ENCODE measurements at regions not wholly inside any gene's neighbourhood (a gene's known extent, or its start where the extent isn't known, plus 50 kb on each side); places are given as distances from the start of the nearest gene placed in this dataset.

DNA sequence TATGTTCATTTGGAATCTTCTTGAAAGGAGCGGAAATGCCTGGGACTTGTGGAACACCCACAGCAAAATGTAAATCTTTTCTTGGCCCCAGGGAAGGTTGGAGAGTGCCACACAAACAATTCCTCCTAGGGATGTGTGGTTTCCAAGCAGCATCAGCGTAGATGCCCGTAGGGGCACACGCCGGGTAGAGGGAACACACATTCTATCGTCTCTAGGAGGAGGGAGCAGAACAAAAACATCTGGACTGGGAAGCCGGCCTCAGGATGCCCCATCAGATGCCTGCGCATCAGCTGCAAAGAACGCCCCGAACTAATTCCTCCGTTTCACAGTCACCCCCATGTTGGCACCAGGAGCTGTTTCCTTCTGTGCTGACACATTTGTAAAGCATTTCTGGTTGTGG, 357.9 kb upstream of the ZFHX3 start:
- Histone ChIP-seq H3K9me3 (ENCODE audit: control insufficient read depth, low read length) (no peaks in the 10 kb centered on the region), H3K79me2 (no peaks in the 10 kb centered on the region), H3K4me3 (ENCODE audit: low read depth, low read length) (no peak overlapping the region), H3K4me2 (ENCODE audit: low read length) (no peak overlapping the region), H3K9ac (no peak overlapping the region), H2AFZ (no peak overlapping the region), H3K36me3 (ENCODE audit: control insufficient read depth, insufficient read depth, low read length) (no peaks in the 10 kb centered on the region), H3K27ac (no peak overlapping the region), H3K27me3 (ENCODE audit: control insufficient read depth, insufficient read depth, low read length) (no peaks in the 10 kb centered on the region), H3K4me1 (no peaks in the 10 kb centered on the region)
- TF ChIP-seq, protein P1, sequence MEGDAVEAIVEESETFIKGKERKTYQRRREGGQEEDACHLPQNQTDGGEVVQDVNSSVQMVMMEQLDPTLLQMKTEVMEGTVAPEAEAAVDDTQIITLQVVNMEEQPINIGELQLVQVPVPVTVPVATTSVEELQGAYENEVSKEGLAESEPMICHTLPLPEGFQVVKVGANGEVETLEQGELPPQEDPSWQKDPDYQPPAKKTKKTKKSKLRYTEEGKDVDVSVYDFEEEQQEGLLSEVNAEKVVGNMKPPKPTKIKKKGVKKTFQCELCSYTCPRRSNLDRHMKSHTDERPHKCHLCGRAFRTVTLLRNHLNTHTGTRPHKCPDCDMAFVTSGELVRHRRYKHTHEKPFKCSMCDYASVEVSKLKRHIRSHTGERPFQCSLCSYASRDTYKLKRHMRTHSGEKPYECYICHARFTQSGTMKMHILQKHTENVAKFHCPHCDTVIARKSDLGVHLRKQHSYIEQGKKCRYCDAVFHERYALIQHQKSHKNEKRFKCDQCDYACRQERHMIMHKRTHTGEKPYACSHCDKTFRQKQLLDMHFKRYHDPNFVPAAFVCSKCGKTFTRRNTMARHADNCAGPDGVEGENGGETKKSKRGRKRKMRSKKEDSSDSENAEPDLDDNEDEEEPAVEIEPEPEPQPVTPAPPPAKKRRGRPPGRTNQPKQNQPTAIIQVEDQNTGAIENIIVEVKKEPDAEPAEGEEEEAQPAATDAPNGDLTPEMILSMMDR (IDR thresholded peaks at IDR 0.05) = no peak

DNA sequence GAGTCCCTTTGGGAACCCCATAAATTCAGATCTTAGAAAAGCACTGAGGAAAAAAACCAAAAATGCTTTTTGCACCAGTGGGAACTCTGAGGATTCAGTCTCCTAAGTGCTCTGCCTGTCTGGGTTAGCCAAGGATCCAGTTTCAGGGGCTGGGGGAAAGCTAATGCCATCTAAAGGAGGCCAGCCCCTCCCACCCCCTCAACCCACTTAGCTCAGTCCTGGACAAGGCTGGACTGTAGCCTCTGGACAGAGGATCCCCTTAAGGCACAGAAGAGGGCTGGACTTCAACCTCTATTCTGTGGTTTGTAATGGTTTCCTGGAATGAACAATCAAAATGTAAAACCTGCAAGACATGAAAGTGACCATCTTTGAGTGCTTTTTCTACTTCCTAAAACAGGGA, 356.1 kb upstream of the ZFHX3 start:
- Histone ChIP-seq H3K36me3 (ENCODE audit: control insufficient read depth, insufficient read depth, low read length) (no peaks in the 10 kb centered on the region), H3K4me3 (ENCODE audit: low read depth, low read length) (no peak overlapping the region), H3K4me1 (no peaks in the 10 kb centered on the region), H3K4me2 (ENCODE audit: low read length) (no peak overlapping the region), H3K27ac (no peak overlapping the region), H3K9me3 (ENCODE audit: control insufficient read depth, low read length) (no peaks in the 10 kb centered on the region), H3K9ac (no peak overlapping the region), H3K27me3 (ENCODE audit: control insufficient read depth, insufficient read depth, low read length) (no peaks in the 10 kb centered on the region), H2AFZ (no peak overlapping the region), H3K79me2 (no peaks in the 10 kb centered on the region)
- TF ChIP-seq, protein P1 (IDR thresholded peaks at IDR 0.05) = no peak

DNA sequence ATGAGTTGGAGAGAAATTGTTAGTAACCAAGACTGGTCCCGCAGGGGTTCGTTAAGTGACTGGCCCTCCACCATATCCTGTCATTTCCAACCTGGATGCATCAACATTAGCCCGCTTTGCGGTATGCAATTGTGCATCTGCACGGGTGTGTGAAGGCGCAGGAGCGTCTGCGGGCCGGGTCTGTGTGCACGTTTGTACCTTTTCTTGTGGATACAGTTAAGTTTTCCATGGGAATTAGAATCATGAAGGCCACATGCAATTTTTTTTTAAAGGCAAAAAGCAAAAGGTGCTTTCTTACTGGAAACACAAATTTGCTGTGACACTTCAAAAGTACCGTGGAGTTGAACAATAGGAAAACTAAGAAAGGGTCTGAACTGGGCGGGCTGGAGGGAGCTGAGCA, 355.4 kb upstream of the ZFHX3 start:
- no peak overlapping the region for H2AFZ ChIP-seq
- H3K9me3 ChIP-seq (ENCODE audit: control insufficient read depth, low read length) = no peaks in the 10 kb centered on the region
- no peak overlapping the region for H3K9ac ChIP-seq
- no peaks in the 10 kb centered on the region for H3K27me3 ChIP-seq (ENCODE audit: control insufficient read depth, insufficient read depth, low read length)
- no peak overlapping the region for H3K27ac ChIP-seq
- H3K79me2 ChIP-seq = no peaks in the 10 kb centered on the region
- no peaks in the 10 kb centered on the region for H3K36me3 ChIP-seq (ENCODE audit: control insufficient read depth, insufficient read depth, low read length)
- H3K4me1 ChIP-seq = no peaks in the 10 kb centered on the region
- TF ChIP-seq, protein P1 (IDR thresholded peaks at IDR 0.05) = no peak
- no peak overlapping the region for H3K4me2 ChIP-seq (ENCODE audit: low read length)
- H3K4me3 ChIP-seq (ENCODE audit: low read depth, low read length) = no peak overlapping the region

DNA sequence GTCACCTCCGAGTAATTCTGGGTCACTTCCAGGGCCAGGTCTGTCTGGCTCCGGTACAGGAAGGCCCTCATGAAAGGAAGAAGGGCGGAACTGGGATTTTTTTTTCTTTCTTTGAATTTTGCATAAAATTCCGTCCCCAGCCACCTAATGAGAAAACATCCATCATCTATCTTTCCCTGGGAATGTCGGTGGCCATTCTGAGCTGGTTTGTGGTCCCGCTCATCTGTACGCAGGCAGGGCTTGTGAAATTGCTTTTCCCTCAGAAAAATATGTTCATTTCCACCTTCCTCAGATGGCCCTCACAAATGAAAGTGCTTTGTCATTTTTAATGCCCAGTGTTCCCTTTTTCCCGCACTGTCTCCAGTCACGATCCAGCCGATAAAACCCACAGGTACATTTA, 353.0 kb upstream of the ZFHX3 start:
- Histone ChIP-seq H2AFZ (no peak overlapping the region), H3K9me3 (ENCODE audit: control insufficient read depth, low read length) (no peaks in the 10 kb centered on the region), H3K9ac (no peak overlapping the region), H3K79me2 (no peaks in the 10 kb centered on the region), H3K36me3 (ENCODE audit: control insufficient read depth, insufficient read depth, low read length) (no peaks in the 10 kb centered on the region), H3K4me2 (ENCODE audit: low read length) (no peak overlapping the region), H3K4me1 (no peaks in the 10 kb centered on the region), H3K27ac (no peak overlapping the region), H3K4me3 (ENCODE audit: low read depth, low read length) (no peak overlapping the region), H3K27me3 (ENCODE audit: control insufficient read depth, insufficient read depth, low read length) (no peaks in the 10 kb centered on the region)
- TF ChIP-seq, protein P1 (IDR thresholded peaks at IDR 0.05) = no peak

DNA sequence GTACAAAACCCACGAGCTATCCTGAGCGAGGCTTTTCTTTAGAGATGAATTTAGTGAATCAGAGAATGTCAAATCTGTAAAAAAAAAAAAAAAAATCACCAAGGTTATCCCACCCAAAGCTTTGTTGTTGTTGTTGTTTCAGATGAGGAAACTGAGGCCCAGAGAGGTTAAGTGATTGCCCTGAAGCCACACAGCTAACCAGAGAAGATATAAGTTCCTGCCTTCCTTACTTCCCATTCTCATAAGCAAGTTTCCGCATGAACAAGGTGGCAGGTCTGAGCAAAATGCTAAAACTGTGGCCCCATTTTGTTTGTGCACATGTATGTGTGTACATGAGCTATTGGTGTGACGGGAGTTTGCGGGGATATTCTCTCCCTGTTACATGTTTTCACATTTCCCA, 352.1 kb upstream of the ZFHX3 start:
- TF ChIP-seq, protein P1 (IDR thresholded peaks at IDR 0.05) = no peak
- Histone ChIP-seq H3K27me3 (ENCODE audit: control insufficient read depth, insufficient read depth, low read length) (no peaks in the 10 kb centered on the region), H3K27ac (no peak overlapping the region), H3K4me1 (no peaks in the 10 kb centered on the region), H3K4me2 (ENCODE audit: low read length) (no peak overlapping the region), H3K9me3 (ENCODE audit: control insufficient read depth, low read length) (no peaks in the 10 kb centered on the region), H2AFZ (no peak overlapping the region), H3K9ac (no peak overlapping the region), H3K36me3 (ENCODE audit: control insufficient read depth, insufficient read depth, low read length) (no peaks in the 10 kb centered on the region), H3K79me2 (no peaks in the 10 kb centered on the region), H3K4me3 (ENCODE audit: low read depth, low read length) (no peak overlapping the region)
